ENCODE measurements at regions not wholly inside any gene's neighbourhood (a gene's known extent, or its start where the extent isn't known, plus 50 kb on each side); places are given as distances from the start of the nearest gene placed in this dataset.
A peak's percentile ranks its signal among the peaks of the same experiment; 100 is the strongest.

DNA sequence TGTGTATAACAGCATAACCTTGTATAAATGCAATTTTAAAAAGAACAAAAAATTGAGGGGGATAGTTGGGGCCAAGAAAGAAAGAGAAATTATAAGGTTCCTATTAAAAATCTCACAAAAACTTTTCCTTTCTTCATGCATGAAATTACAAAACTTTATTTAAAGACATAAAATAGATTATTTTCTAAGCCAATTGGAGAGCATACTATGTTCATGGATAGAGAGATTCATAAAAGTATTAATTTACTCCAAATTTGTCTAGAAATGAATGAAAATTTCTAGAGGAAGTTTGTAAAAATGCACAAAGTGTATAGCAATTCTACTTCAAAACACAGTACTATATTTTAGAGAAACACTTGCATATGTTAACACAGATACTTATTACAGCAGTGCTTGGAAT lies 200.4 kb downstream of the PCSK1 start:
- H3K9me3 ChIP-seq (ENCODE audit: control insufficient read depth, low read depth, low read length), result peaks cover 3% of the 10 kb centered on the region
- H3K36me3 ChIP-seq (ENCODE audit: control insufficient read depth, insufficient read depth, low read length), result no peaks in the 10 kb centered on the region
- H3K4me1 ChIP-seq (ENCODE audit: control insufficient read depth, insufficient read depth, low read length), result no peaks in the 10 kb centered on the region
- no peaks in the 10 kb centered on the region for H3K27me3 ChIP-seq (ENCODE audit: control insufficient read depth, insufficient read depth, low read length)
- no peak overlapping the region for H3K4me3 ChIP-seq (ENCODE audit: low read length)
- H3K27ac ChIP-seq (ENCODE audit: low read length), result no peak overlapping the region
- DNase-seq, result no peak

- H3K4me1 ChIP-seq (ENCODE audit: control insufficient read depth, insufficient read depth, low read length), result no peaks in the 10 kb centered on the region
- no peak overlapping the region for H3K27ac ChIP-seq (ENCODE audit: low read length)
- H3K36me3 ChIP-seq (ENCODE audit: control insufficient read depth, insufficient read depth, low read length), result no peaks in the 10 kb centered on the region
- no peaks in the 10 kb centered on the region for H3K27me3 ChIP-seq (ENCODE audit: control insufficient read depth, insufficient read depth, low read length)
- WGBS (ENCODE audit: insufficient coverage, low lambda C conversion rate), result no CpG with 5 or more reads among the region's 3 CpGs
- DNase-seq, result no peak
- no peak overlapping the region for H3K4me3 ChIP-seq (ENCODE audit: low read length)
- peaks cover 3% of the 10 kb centered on the region for H3K9me3 ChIP-seq (ENCODE audit: control insufficient read depth, low read depth, low read length)
Observed at GRCh38 chr5:96229188-96229587, 203.9 kb downstream of the PCSK1 start.

- H3K9me3 ChIP-seq (ENCODE audit: control insufficient read depth, low read depth, low read length), result peaks cover 3% of the 10 kb centered on the region
Observed at GRCh38 chr5:96228408-96228807, 204.6 kb downstream of the PCSK1 start.

DNA sequence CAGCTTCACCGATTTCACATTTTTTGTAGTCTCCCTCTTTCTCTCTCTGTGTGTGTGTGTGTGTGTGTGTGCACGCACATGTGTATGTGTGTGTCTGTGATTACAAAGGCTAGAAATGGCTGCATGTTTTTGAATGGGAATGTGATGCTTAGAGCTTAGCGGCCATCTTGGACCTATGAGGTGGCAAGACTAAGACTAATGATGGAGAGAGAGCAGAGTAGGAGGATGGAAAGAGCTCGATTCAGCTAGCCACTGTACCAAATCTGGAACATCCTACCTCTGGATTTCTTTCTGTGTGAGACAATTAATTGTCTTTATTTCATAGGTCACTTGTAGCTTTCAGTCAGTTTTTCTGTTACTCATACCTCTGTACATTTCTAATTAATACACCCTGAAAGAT lies 205.1 kb downstream of the PCSK1 start:
- Histone ChIP-seq H3K4me1 (ENCODE audit: control insufficient read depth, insufficient read depth, low read length) (no peaks in the 10 kb centered on the region), H3K27me3 (ENCODE audit: control insufficient read depth, insufficient read depth, low read length) (no peaks in the 10 kb centered on the region), H3K9me3 (ENCODE audit: control insufficient read depth, low read depth, low read length) (peaks cover 3% of the 10 kb centered on the region), H3K36me3 (ENCODE audit: control insufficient read depth, insufficient read depth, low read length) (no peaks in the 10 kb centered on the region), H3K27ac (ENCODE audit: low read length) (no peak overlapping the region), H3K4me3 (ENCODE audit: low read length) (no peak overlapping the region)
- no peak for DNase-seq
- WGBS (ENCODE audit: insufficient coverage, low lambda C conversion rate), result no CpG with 5 or more reads among the region's 4 CpGs

More at GRCh38 chr5:96228408-96228807, 204.6 kb downstream of the PCSK1 start:
- Histone ChIP-seq H3K4me1 (ENCODE audit: control insufficient read depth, insufficient read depth, low read length) (no peaks in the 10 kb centered on the region), H3K36me3 (ENCODE audit: control insufficient read depth, insufficient read depth, low read length) (no peaks in the 10 kb centered on the region), H3K4me3 (ENCODE audit: low read length) (no peak overlapping the region), H3K27me3 (ENCODE audit: control insufficient read depth, insufficient read depth, low read length) (no peaks in the 10 kb centered on the region), H3K27ac (ENCODE audit: low read length) (no peak overlapping the region)
- WGBS (ENCODE audit: insufficient coverage, low lambda C conversion rate), result 90% methylated on average over 2 of the region's 3 CpGs
- DNase-seq, result no peak

DNA sequence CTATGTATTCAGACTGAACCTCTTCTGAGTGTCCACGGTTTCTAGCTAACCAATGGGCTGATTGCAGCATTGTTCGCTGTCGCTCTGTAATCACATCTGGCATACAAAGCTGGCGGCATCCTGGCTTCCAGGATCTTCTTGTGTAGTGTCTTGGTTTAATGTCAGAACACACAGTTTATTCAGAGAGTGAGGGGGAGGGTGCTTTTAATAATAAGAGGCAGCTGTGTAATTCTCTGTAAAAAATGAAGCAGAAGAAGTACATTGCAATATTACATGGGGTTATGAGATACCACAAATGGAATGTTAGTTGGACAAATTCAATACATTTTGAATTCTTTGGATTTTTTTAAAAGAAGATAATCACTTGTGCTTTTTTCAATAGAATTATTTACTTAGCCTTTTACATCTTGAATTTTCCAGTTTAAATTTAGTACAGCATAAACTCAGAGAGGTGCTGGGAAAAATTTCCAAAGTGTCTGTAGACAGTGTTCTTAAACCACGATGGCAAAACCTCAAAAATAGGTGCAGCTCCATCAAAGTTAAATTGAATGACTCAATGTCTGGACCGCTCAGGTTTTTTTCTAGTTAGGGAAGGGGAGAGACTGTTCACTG lies 206.0 kb downstream of the PCSK1 start:
- no peak overlapping the region for H3K27ac ChIP-seq (ENCODE audit: low read length)
- WGBS (ENCODE audit: insufficient coverage, low lambda C conversion rate), result no CpG with 5 or more reads among the region's 6 CpGs

GRCh38 chr5:96222129-96222528 lies 210.9 kb downstream of the PCSK1 start:
- H3K27ac ChIP-seq (ENCODE audit: low read length), result no peak overlapping the region
- H3K36me3 ChIP-seq (ENCODE audit: control insufficient read depth, insufficient read depth, low read length), result no peaks in the 10 kb centered on the region
- no peaks in the 10 kb centered on the region for H3K9me3 ChIP-seq (ENCODE audit: control insufficient read depth, low read depth, low read length)
- no peaks in the 10 kb centered on the region for H3K4me1 ChIP-seq (ENCODE audit: control insufficient read depth, insufficient read depth, low read length)
- DNase-seq, result no peak
- no peak overlapping the region for H3K4me3 ChIP-seq (ENCODE audit: low read length)
- 100% methylated on average over 1 of the region's 2 CpGs for WGBS (ENCODE audit: insufficient coverage, low lambda C conversion rate)
- no peaks in the 10 kb centered on the region for H3K27me3 ChIP-seq (ENCODE audit: control insufficient read depth, insufficient read depth, low read length)

More for the DNA sequence above, 206.0 kb downstream of the PCSK1 start:
- Histone ChIP-seq H3K9me3 (ENCODE audit: control insufficient read depth, low read depth, low read length) (no peaks in the 10 kb centered on the region), H3K4me3 (ENCODE audit: low read length) (no peak overlapping the region), H3K4me1 (ENCODE audit: control insufficient read depth, insufficient read depth, low read length) (no peaks in the 10 kb centered on the region), H3K36me3 (ENCODE audit: control insufficient read depth, insufficient read depth, low read length) (no peaks in the 10 kb centered on the region), H3K27me3 (ENCODE audit: control insufficient read depth, insufficient read depth, low read length) (no peaks in the 10 kb centered on the region)
- DNase-seq, result peak in 1 of 2 donors; percentile 22

DNA sequence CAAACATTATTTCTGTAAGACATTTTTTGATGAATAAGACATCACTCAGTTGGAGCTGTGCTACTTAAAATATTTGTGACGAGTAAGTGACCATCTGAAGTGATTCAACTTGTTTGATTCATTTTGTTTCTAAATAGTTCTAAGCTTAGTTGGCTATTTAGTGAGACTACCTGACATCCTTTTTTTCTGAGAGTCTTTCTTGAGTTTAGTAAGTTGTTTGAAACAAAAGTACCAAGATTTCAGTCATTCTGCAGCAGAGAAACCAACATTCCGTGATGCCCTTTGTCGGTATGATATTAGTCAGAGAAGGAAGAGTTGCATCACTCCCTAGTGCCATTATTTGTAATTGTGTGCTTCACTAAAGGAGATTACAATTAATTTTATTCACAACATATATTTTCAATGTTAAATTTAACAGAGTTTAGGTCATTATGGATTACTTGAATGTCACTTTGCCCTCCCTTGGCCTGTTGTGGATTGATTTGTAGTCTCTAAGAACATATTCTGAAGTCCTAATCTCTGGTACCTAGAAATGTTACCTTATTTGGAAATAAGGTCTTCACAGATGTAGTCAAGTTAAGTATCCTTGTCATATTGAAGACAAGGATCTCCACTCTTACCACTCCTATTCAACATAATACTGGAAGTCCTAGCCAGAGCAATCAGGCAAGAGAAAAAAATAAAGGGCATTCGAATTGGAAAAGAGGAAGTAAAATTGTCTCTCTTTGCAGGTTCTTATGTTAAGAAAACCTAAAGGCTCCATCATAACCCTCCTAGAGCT lies 212.2 kb downstream of the PCSK1 start:
- DNase-seq, result no peak
- no peaks in the 10 kb centered on the region for H3K9me3 ChIP-seq (ENCODE audit: control insufficient read depth, low read depth, low read length)
- H3K4me1 ChIP-seq (ENCODE audit: control insufficient read depth, insufficient read depth, low read length), result no peaks in the 10 kb centered on the region
- H3K4me3 ChIP-seq (ENCODE audit: low read length), result no peak overlapping the region
- no CpG with 5 or more reads among the region's 4 CpGs for WGBS (ENCODE audit: insufficient coverage, low lambda C conversion rate)
- no peaks in the 10 kb centered on the region for H3K36me3 ChIP-seq (ENCODE audit: control insufficient read depth, insufficient read depth, low read length)
- no peak overlapping the region for H3K27ac ChIP-seq (ENCODE audit: low read length)
- H3K27me3 ChIP-seq (ENCODE audit: control insufficient read depth, insufficient read depth, low read length), result no peaks in the 10 kb centered on the region

GRCh38 chr5:96219580-96220281 lies 213.3 kb downstream of the PCSK1 start:
- WGBS (ENCODE audit: insufficient coverage, low lambda C conversion rate), result 97% methylated on average over 2 of the region's 4 CpGs
- no peaks in the 10 kb centered on the region for H3K9me3 ChIP-seq (ENCODE audit: control insufficient read depth, low read depth, low read length)
- DNase-seq, result no peak

GRCh38 chr5:96218653-96219052 lies 214.4 kb downstream of the PCSK1 start:
- Histone ChIP-seq H3K4me3 (ENCODE audit: low read length) (no peak overlapping the region), H3K9me3 (ENCODE audit: control insufficient read depth, low read depth, low read length) (no peaks in the 10 kb centered on the region), H3K27ac (ENCODE audit: low read length) (no peak overlapping the region), H3K4me1 (ENCODE audit: control insufficient read depth, insufficient read depth, low read length) (no peaks in the 10 kb centered on the region), H3K27me3 (ENCODE audit: control insufficient read depth, insufficient read depth, low read length) (no peaks in the 10 kb centered on the region), H3K36me3 (ENCODE audit: control insufficient read depth, insufficient read depth, low read length) (no peaks in the 10 kb centered on the region)
- WGBS (ENCODE audit: insufficient coverage, low lambda C conversion rate), result 100% methylated on average over 1 of the region's 3 CpGs
- no peak for DNase-seq

More at GRCh38 chr5:96219580-96220281, 213.3 kb downstream of the PCSK1 start:
- H3K36me3 ChIP-seq (ENCODE audit: control insufficient read depth, insufficient read depth, low read length), result no peaks in the 10 kb centered on the region
- no peaks in the 10 kb centered on the region for H3K27me3 ChIP-seq (ENCODE audit: control insufficient read depth, insufficient read depth, low read length)
- no peak overlapping the region for H3K4me3 ChIP-seq (ENCODE audit: low read length)
- H3K27ac ChIP-seq (ENCODE audit: low read length), result no peak overlapping the region
- no peaks in the 10 kb centered on the region for H3K4me1 ChIP-seq (ENCODE audit: control insufficient read depth, insufficient read depth, low read length)

DNA sequence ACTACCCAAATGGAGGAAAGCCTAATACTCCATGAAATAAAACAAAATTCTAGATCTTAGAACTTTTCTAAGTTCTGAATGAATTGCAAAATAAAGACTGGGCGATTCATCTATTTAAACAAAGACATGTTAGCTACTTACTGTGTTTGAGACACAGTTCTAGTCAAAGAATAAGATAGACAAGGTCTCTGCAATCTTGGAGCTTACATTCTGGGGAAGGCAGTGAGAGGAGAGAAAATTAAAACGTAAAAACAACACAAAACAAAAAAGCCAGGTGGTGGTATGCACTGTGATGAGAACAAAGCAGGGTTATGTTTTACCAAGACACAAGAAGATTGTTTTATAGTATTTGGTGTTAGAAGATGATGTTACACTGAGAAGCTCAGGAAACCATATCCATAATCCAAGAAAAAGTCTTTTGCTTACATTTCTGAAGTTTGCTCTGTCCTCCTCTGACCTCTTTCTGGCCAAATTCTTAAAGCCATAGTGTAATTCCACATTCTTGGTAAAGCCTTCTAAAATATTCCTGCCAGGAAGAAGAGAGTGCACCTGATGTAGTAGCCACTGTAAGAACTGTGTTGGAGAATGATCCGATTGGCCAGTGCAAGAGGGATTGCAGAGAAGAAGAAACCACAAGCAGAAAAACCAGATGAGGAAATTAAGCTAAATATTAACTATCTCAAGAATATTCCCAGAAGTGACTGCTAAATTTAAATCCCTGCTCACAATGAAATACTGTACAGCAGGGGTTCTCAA lies 218.4 kb downstream of the PCSK1 start:
- 80% methylated on average over 2 of the region's 3 CpGs for WGBS (ENCODE audit: insufficient coverage, low lambda C conversion rate)
- H3K27ac ChIP-seq (ENCODE audit: low read length), result no peak overlapping the region

More for the DNA sequence above, 218.4 kb downstream of the PCSK1 start:
- H3K4me1 ChIP-seq (ENCODE audit: control insufficient read depth, insufficient read depth, low read length), result no peaks in the 10 kb centered on the region
- H3K9me3 ChIP-seq (ENCODE audit: control insufficient read depth, low read depth, low read length), result no peaks in the 10 kb centered on the region
- H3K36me3 ChIP-seq (ENCODE audit: control insufficient read depth, insufficient read depth, low read length), result no peaks in the 10 kb centered on the region
- peak in 1 of 2 donors; percentile 34 for DNase-seq
- no peak overlapping the region for H3K4me3 ChIP-seq (ENCODE audit: low read length)
- H3K27me3 ChIP-seq (ENCODE audit: control insufficient read depth, insufficient read depth, low read length), result no peaks in the 10 kb centered on the region

Data from large intestine (tissue), 3 donors.